K562 (cell line): ENCODE measurements at regions not wholly inside any gene's neighbourhood (a gene's known extent, or its start where the extent isn't known, plus 50 kb on each side); places are given as distances from the start of the nearest gene placed in this dataset.
"Not testable (repeated sequence)": the region's sequence is repeated elsewhere in the genome, so short reads cannot be mapped to it uniquely, and the experiment has no call there.

Experiments
- ATAC-seq: fragments of 200-7000 bp; cut with Tn5 transposase; 3 replicates; pipeline ENCODE4 v1.9.1; 2020; ENCODE audit warnings: moderate library complexity
- BruUV-seq: library from RNA; stranded (reverse); fragments of 400-500 nt; replicated peaks from 2 replicates; lab custom pipeline; 2021; lab: Mats Ljungman, UMichigan
- CTCF ChIA-PET: fragments of 300-600 bp; formaldehyde crosslinking; extraction: SDS; loops from one replicate; lab custom pipeline; 2021; ENCODE audit warnings: low intra/inter-chr PET ratio; lab: Yijun Ruan, JAX
- POLR2A ChIA-PET: fragments of 300-600, 350-650 bp; sonication (Branson Sonifier 250); formaldehyde crosslinking; extraction: SDS; loops from one replicate; lab custom pipeline; 2021; ENCODE audit warnings: antibody characterized with exemption, inconsistent platforms; lab: Yijun Ruan, JAX
- DNase-seq, 4 experiments: peaks; one replicate each; pipeline versions ENCODE4 v3.0.0 to v3.0.0-alpha.2; 2011 to 2018; ENCODE audit warnings: low spot score in 3 of 4, mixed read lengths in 3 of 4; ENCODE audit errors: extremely low read depth in 1 of 4
- FAIRE-seq: peaks from 2 replicates; lab custom pipeline; 2011; peaks lifted over from hg19 to GRCh38; lab: Jason Lieb, UNC
- H2AFZ ChIP-seq: 2 replicates; pipeline ENCODE4 v1.6.0; 2011; ENCODE audit warnings: low read depth, low read length, control low read depth, inconsistent platforms
- H3K27ac ChIP-seq: fragments of 200-600 bp; 3 replicates; pipeline ENCODE4 v1.8.0; 2011; ENCODE audit warnings: low read depth, mild to moderate bottlenecking, control low read depth, inconsistent platforms, low read length, moderate library complexity, mixed read lengths; ENCODE audit errors: extremely low read depth
- H3K27me3 ChIP-seq, 2 experiments: fragments of 300-600 bp in 1 of 2; 2 replicates in 1 of 2; 3 replicates in 1 of 2; pipeline versions ENCODE4 v1.6.0 to v1.8.0; 2011; ENCODE audit warnings: inconsistent platforms in 2 of 2, low read length in 2 of 2, mild to moderate bottlenecking in 1 of 2, mixed read lengths in 1 of 2, moderate library complexity in 1 of 2; ENCODE audit not compliant: control insufficient read depth in 2 of 2, insufficient read depth in 2 of 2
- H3K36me3 ChIP-seq: fragments of 300-600 bp; 3 replicates; pipeline ENCODE4 v1.8.0; 2011; ENCODE audit warnings: mild to moderate bottlenecking, low read length, inconsistent platforms; ENCODE audit not compliant: control insufficient read depth, insufficient read depth
- H3K4me1 ChIP-seq, 2 experiments: fragments of 200-600 bp in 1 of 2; replicated peaks in 1 of 2; 2 replicates in 1 of 2; 3 replicates in 1 of 2; pipeline versions ENCODE4 v1.5.1 to v1.8.0; 2011; ENCODE audit warnings: inconsistent platforms in 2 of 2, low read length in 2 of 2, mild to moderate bottlenecking in 1 of 2, mixed read lengths in 1 of 2, moderate library complexity in 1 of 2; ENCODE audit not compliant: control insufficient read depth in 2 of 2, insufficient read depth in 2 of 2
- H3K4me2 ChIP-seq: 2 replicates; pipeline ENCODE4 v1.6.1; 2011; ENCODE audit warnings: low read length, control low read depth, inconsistent platforms, mixed read lengths; ENCODE audit not compliant: insufficient read depth
- H3K4me3 ChIP-seq: fragments of 200-600 bp; sonication (generic), shearing (Covaris generic); 2 replicates; pipeline ENCODE4 v1.5.1; 2016; ENCODE audit warnings: control low read depth, inconsistent platforms
- H3K79me2 ChIP-seq: fragments of 200-600 bp; 3 replicates; pipeline ENCODE4 v1.8.0; 2011; ENCODE audit warnings: low read length, inconsistent platforms; ENCODE audit not compliant: control insufficient read depth, insufficient read depth
- H3K9ac ChIP-seq, 2 experiments: 2 replicates each; pipeline versions ENCODE4 v1.6.0 to v1.6.1; 2011; ENCODE audit warnings: low read depth in 2 of 2, low read length in 2 of 2, control low read depth in 1 of 2, inconsistent platforms in 1 of 2, mild to moderate bottlenecking in 1 of 2, mixed read lengths in 1 of 2; ENCODE audit not compliant: insufficient read depth in 1 of 2
- H3K9me1 ChIP-seq: one replicate; pipeline ENCODE4 v1.6.0; 2011; ENCODE audit warnings: inconsistent platforms, mild to moderate bottlenecking, low read length, moderate library complexity; ENCODE audit not compliant: control insufficient read depth, insufficient read depth
- H3K9me3 ChIP-seq: replicated peaks from 2 replicates; pipeline ENCODE4 v1.5.1; 2011; ENCODE audit warnings: low read depth, low read length, inconsistent platforms; ENCODE audit not compliant: control insufficient read depth, insufficient read depth
- H4K20me1 ChIP-seq: replicated peaks from 2 replicates; pipeline ENCODE4 v1.6.1; 2011; ENCODE audit warnings: low read length, inconsistent platforms, mixed read lengths; ENCODE audit not compliant: control insufficient read depth, insufficient read depth
- AFF1 ChIP-seq, 2 experiments: fragments of 450-650 bp; IDR thresholded peaks; 2 replicates each; pipeline ENCODE4 v1.6.1; 2018; ENCODE audit warnings: mild to moderate bottlenecking in 2 of 2, low read depth in 1 of 2; ENCODE audit not compliant: partially characterized antibody in 2 of 2
- CBX3 ChIP-seq, 2 experiments: IDR thresholded peaks; 1 replicate in 1 of 2; 2 replicates in 1 of 2; pipeline ENCODE4 v1.6.1; 2012; ENCODE audit warnings: inconsistent platforms in 2 of 2, low read length in 2 of 2, borderline replicate concordance in 1 of 2, control low read depth in 1 of 2
- CC2D1A ChIP-seq: fragments of 450-650 bp; IDR thresholded peaks from 2 replicates; pipeline ENCODE4 v1.6.1; 2017; ENCODE audit warnings: mild to moderate bottlenecking
- CHAMP1 ChIP-seq: fragments of 450-650 bp; IDR thresholded peaks from 2 replicates; pipeline ENCODE4 v1.6.1; 2016; ENCODE audit warnings: mild to moderate bottlenecking
- EHMT2 ChIP-seq: fragments of 450-650 bp; IDR thresholded peaks from 2 replicates; pipeline ENCODE4 v1.6.1; 2018; ENCODE audit warnings: antibody characterized with exemption
- MNT ChIP-seq, 2 experiments: fragments of 450-650 bp; conservative IDR thresholded peaks; 2 replicates each; pipeline ENCODE4 v1.6.1; 2017; ENCODE audit warnings: mild to moderate bottlenecking in 2 of 2, moderate library complexity in 2 of 2
- TRIM24 ChIP-seq, 2 experiments: fragments of 450-650 bp; IDR thresholded peaks; 2 replicates each; pipeline ENCODE4 v1.6.1; 2016
- TRIM28 ChIP-seq: fragments of 450-650 bp; IDR thresholded peaks from 2 replicates; pipeline ENCODE4 v1.6.1; 2017
- ZBTB33 ChIP-seq: sonication (generic); formaldehyde crosslinking; IDR thresholded peaks from 2 replicates; pipeline ENCODE4 v1.8.1; 2023; ENCODE audit warnings: mild to moderate bottlenecking, missing genetic modification reagents
- ZFP36 ChIP-seq: fragments of 150-350 bp; IDR thresholded peaks from 2 replicates; pipeline ENCODE4 v1.6.1; 2018; ENCODE audit warnings: low read length, low read depth; ENCODE audit not compliant: partially characterized antibody
- ZNF766 ChIP-seq: fragments of 200-800 bp; sonication (Bioruptor generic); conservative IDR thresholded peaks from 2 replicates; pipeline ENCODE4 v1.6.1; 2016; ENCODE audit warnings: missing genetic modification characterization, missing compliant biosample characterization
- WGBS: fragments of 100-300 bp; shearing (Covaris generic); methylation state at CpG from one replicate; pipeline ENCODE4 v1.1.6; 2016; ENCODE audit warnings: low coverage, mixed read lengths; ENCODE audit not compliant: insufficient coverage; ENCODE audit errors: missing lambda C conversion rate; 5-methylcytosine and 5-hydroxymethylcytosine counted together
- in situ Hi-C: fragments of 300-500 bp; cut with MboI; formaldehyde crosslinking; loops from 4 replicates; pipeline ENCODE4 v1.15.0; 2018; ENCODE audit warnings: inconsistent platforms, mixed read lengths
- intact Hi-C: fragments of 100-400 bp; cut with micrococcal nuclease; formaldehyde crosslinking; loops from 2 replicates; pipeline ENCODE4 v1.14.2; 2022

GRCh38 chr1:244309191-244309590 lies 142.5 kb downstream of the ADSS2 start:
- ATAC-seq, intact Hi-C loops, FAIRE-seq, H3K79me2 ChIP-seq, POLR2A ChIA-PET, H3K9me1 ChIP-seq, H2AFZ ChIP-seq, in situ Hi-C loops, DNase-seq, H3K4me3 ChIP-seq, H3K27ac ChIP-seq, H3K36me3 ChIP-seq, H3K9ac ChIP-seq, BruUV-seq: not testable (repeated sequence)
- peaks cover 3 to 12% of the 10 kb centered on the region in 2 experiments; a peak in 4 of 5 replicates for H3K4me1 ChIP-seq
- 37% methylated on average over 4 of the region's 4 CpGs for WGBS
- TF ChIP-seq EHMT2 (peak; percentile 45; the same call in 1 of the 2 replicates), ZFP36 (peak; percentile 63), CC2D1A (peak; percentile 78; the same call in 1 of the 2 replicates), TRIM28 (0 out of 2 replicates have a peak, but pooled peaks have one; percentile 49), ZNF766 (CRISPR knock-in tag) (peak; percentile 58; the same call in 1 of the 2 replicates), CHAMP1 (peak; percentile 92), CBX3 (IDR thresholded peaks at IDR 0.05; ENCODE audit: borderline replicate concordance in 1 of 2, low read length in 2 of 2) (peak in 1 of 2 experiments; percentile 50; a peak in 1 of 3 replicates), AFF1 (IDR thresholded peaks at IDR 0.05; ENCODE audit: low read depth in 1 of 2, partially characterized antibody in 2 of 2) (peak in 1 of 2 experiments; percentile 37), ZBTB33 (CRISPR knock-in tag) (peak; percentile 52; the same call in 1 of the 2 replicates), MNT (conservative IDR thresholded peaks at IDR 0.05) (0 out of 4 replicates have a peak, but pooled peaks of 1 of the 2 experiments have one; percentile 19), TRIM24 (IDR thresholded peaks at IDR 0.05) (peak; percentile 42 to 73; a peak in 3 of 4 replicates)
- TF ChIP-seq, all 486 proteins: peak for 11; not testable (repeated sequence) for 475
- H4K20me1 ChIP-seq, H3K9me3 ChIP-seq, H3K4me2 ChIP-seq, H3K27me3 ChIP-seq, CTCF ChIA-PET: not testable (repeated sequence)
